NCI-H128 (cell line): ENCODE measurements at regions not wholly inside any gene's neighbourhood (a gene's known extent, or its start where the extent isn't known, plus 50 kb on each side); places are given as distances from the start of the nearest gene placed in this dataset.
"Not testable (repeated sequence)": the region's sequence is repeated elsewhere in the genome, so short reads cannot be mapped to it uniquely, and the experiment has no call there.

Source experiments
- DNase-seq: peaks from one replicate; lab custom pipeline; 2025; ENCODE audit not compliant: unreplicated experiment; lab: John Stamatoyannopoulos, UW

- not testable (repeated sequence) for DNase-seq
Observed at GRCh38 chr10:124190476-124190875, 97.1 kb upstream of the CHST15 start.

- no peak for DNase-seq
Observed at GRCh38 chr10:124186956-124187355, 93.6 kb upstream of the CHST15 start.

- DNase-seq, result no peak
Observed at GRCh38 chr10:124185084-124185483, 91.7 kb upstream of the CHST15 start.

GRCh38 chr10:124184208-124184830 lies 90.9 kb upstream of the CHST15 start:
- no peak for DNase-seq

DNA sequence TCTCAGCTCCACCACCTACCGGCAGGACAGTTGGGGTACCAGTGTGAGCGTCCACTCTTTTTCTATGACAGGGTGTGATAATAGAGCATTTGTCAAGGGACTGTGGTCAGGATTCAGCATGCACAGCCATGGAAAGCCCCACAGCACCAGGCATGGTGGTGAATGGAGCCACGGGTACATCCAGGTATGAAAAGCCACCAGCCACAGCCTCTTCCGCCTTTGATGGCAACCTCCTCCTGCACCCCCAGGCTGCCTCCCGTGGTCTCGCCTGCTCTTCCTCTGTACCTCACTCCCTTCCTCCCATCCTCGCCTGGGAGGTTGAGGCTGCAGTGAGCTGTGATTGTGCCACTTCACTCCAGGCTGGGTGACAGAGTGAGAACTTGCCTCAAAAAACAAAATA lies 90.2 kb upstream of the CHST15 start:
- DNase-seq, result no peak

DNA sequence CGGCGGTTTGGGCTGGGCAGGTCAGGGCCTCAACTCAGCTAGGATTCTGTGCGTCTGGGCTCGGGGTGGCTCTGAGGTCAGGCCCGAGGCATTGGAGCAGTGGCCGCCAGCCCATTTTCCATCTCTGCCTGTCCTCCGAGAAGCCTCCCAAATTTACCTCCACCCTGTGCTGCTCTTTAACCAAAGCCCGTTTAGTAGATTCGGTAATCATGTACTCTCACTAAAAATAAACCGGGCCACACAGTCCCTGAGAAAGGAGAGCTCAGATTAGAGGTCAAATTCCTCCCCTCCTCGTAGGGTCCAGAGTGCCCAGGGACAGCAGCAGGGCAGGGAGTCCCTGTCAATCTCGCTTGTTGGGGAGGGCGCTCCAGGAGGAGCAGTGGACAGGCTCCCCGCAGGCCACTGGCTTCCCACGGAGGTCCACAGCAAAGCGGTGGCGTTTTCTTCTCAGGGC lies 88.7 kb upstream of the CHST15 start:
- DNase-seq, result no peak

DNA sequence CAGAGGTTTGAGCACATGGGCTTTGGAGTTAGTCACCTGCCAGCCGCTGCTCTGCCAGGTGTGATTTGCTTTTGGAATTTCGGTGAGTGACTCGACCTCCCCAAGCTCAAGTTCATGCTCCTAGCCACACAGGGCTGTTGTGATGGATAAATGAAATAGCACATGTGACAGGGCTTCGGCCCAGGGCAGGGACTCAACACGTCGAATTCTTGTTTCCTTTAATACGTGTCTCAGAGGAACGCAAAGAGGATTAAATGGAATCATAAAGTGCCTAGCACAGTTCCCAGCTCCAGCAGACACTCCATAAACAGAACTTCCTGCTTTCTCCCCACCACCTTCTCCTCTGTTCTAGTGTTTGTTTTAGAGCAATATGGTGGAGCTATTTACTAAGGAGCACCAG lies 88.3 kb upstream of the CHST15 start:
- no peak for DNase-seq

- DNase-seq, result no peak
Observed at GRCh38 chr10:124180947-124181549, 87.7 kb upstream of the CHST15 start.

DNA sequence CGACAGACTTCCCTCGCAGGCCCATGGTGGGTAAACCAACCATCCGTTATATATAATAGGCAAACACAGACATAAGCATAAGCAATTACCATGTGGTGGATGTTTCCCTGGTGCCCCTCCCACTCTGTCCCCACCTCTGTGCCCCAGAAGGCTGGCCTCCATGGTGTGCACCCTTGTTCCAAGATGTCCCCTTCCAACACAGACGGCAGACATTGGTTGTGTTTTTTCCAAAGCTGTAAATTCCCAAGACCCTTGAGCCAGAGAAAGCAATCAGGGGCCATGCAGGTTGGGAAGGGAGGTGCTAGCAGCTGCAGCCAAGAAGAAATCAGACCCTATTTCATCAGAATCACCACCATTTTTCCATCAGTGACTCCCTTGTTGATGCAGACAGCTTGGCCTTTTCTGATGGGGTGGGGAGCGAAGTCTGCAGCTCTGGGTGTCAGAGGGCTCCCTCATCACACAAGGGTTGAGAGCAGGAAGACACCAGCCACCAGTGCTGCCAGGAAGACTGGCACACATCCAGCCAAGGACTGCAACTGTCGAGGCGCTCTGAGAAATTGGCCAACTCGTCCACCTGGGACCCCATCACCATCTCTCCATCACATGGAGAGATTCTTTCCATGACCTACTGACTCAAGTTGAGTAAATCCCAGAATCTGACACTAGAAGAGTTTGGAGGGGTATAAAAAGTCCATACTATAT lies 86.8 kb upstream of the CHST15 start:
- DNase-seq, result no peak

DNA sequence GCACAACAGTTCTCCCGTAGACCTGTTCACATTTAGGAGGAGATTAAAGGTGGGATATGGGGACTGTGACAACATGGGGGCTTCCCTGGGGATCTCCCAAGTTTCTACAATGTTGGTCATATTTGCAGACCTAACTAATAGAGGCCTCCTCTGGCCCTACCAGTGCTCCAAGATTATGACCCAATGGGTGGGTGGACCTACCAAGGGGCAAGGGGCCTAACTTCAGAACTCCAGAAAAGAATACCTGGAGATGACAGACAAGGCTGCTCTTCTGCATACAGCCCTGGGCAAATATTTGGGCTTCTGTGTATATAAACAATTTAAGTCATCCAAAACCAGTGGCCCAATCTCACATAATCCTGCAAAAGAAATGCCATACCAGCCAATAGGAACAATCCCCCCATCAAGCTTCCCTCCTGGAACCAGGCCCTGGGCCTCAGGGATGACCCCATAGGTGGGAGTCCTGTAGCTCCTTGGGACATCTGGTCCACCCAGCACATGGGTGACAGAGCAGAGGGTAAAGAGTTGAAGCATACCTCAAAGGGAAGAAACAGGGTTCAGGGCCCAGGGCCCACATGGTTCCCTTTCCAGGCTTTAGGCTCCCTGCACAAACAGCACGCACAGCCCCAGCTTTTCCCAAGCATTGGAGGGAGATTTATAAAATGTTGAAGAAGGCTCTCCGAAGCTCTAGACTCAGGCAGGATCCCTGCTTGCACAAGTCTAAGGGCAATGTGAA lies 86.1 kb upstream of the CHST15 start:
- no peak for DNase-seq

- no peak for DNase-seq
Observed at GRCh38 chr10:124177180-124177518, 83.8 kb upstream of the CHST15 start.

DNA sequence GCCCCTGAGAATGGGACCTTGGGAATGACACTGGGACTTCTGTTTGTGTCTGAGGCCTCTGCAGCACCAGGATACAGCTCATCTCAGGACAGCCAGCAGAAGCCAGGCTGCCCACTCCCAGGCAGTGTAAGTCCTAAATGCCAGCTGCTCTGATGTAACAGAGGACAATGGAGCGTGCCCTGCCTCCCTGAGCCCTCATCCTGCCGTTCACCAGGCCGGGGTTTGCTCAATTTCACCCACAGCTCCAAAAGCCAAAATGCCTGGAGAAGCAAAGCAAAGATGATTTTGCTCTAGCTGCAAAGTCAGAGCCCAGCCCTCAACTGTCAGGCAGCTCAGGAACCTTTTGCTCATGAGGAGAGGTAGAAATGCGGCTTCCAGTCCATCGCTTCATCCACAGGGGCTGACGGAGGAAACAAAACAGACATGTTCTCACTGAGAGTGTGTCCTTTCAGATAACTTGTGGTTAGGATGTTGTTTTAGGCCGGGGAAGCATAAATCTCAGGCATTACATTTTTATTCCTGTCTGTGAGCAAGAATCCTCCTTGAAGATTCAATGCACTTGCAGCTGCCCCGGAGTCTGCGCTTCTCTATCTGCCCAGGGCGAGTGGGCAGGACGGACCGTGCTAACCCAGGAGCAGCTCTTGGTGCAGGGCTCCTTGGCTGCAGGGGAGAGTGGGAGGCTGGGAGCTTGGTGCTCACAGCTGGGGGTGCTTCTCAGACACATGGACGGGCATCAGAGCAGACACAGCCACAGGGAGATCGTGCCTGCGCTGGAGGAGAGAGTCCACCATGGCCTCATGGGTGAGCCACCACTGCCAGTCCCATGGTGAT lies 83.2 kb upstream of the CHST15 start:
- no peak for DNase-seq

GRCh38 chr10:124175701-124176348 lies 82.4 kb upstream of the CHST15 start:
- DNase-seq, result no peak

DNA sequence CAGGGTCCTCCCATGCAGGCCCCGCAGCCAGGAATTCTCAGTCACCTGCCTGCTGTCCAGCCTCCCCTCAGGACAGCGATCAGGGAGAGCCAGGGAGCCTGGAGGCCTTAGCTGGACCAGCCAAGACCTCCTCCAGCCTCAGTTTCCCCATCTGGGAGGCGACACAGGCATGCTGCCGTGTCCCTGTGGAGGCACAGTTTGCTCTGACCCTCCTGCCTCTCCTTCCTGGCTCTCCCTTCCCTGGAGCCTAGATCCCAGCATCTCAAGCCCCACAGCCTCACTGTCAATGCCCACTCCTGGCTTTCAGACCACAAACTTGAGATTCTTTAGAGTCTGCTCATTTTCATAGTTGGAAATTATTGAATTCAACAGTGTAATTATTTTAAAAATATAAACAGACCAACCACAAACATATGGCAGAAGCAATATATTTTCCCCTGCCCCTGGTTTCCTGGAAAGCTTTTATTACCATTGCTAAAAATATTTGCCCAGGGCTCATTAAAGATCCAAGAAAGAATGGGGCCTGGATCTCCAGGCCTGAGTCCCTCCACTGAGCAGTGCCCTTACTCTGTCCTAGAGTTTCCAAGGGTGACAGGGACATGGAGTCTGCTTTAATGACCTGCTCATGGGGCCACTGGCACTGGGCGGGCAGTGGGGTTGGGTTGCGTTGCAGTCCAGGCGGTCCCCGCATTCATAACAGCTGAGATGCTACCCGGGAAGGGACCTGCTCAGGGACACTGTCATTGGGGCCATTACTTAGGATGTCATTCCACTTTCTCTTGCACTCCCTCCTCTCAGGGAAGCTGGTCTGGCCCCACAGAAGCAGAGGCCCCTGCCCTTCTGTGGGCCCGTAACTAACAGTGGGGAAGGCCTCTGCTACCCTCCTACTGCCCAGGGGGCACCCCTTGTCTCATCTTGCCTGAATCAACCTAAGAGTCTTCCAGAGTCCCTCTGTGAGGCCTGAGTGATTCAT lies 81.6 kb upstream of the CHST15 start:
- no peak for DNase-seq

GRCh38 chr10:124174071-124174566 lies 80.7 kb upstream of the CHST15 start:
- DNase-seq, result no peak

- DNase-seq, result no peak
Observed at GRCh38 chr10:124173298-124173900, 80.0 kb upstream of the CHST15 start.

DNA sequence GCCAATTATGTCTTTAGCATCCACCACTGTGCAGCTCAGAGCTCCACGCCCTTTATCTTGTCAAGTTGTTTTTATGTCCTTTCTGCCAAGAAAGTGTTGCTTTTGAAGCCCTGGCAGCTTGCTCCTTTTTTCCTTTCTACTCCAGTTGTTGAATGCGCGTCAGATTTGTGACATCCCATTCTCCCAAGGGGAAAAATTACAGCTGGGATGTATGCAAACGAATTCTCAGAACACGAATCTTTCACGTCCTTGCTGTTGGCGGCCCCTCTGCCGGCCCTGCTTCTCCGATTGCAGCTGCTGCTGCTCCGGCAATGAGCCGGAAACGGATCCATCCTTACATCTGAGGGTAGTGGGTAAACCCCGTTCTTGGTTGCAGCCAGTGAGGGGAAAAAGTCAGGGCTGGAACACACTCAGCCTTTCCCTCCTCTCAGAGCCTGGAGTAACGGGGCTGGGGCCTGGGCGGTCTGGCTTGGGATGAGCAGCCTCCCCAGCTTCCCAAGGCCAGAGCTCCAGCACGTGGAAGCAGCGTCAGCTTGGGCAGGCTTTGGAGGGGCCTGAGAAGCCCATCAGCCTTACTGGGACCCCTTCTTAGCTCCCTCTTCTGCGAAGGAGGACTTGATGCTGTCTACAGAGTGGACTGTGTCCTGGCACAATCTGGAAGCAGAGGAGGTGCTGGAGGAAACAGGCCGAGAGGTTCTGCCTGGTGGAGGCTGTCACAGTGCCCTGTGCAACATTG lies 79.0 kb upstream of the CHST15 start:
- no peak for DNase-seq

DNA sequence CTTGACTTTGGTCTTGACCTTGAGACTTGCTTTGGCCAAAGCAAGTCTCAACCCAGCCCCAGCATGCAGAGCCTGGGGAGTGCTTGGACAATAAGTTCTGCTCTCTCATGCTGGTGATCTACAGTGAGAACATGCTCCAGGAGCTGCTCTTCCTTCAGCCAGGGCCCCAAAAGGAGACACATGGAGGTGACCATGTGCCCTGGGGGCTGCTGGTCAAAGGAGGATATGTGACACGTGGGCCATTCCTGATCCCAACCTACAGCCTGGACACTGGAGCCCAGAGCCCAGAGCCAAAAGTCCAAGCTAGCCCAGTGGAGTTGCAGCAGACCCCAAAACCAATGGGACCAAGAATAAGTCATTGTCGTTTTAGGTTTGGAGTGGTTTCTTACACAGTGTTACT lies 78.2 kb upstream of the CHST15 start:
- no peak for DNase-seq
